ENCODE measurements at regions not wholly inside any gene's neighbourhood (a gene's known extent, or its start where the extent isn't known, plus 50 kb on each side); places are given as distances from the start of the nearest gene placed in this dataset.

- no peak for DNase-seq
Measured at GRCh38 chr21:23496729-23497128, 2110.6 kb downstream of the MRPL39 start.

GRCh38 chr21:23488245-23488644 lies 2119.0 kb downstream of the MRPL39 start:
- peak; percentile 90 for DNase-seq

- DNase-seq: no peak
Measured at GRCh38 chr21:23480591-23481270, 2126.6 kb downstream of the MRPL39 start.

GRCh38 chr21:23478381-23478780 lies 2128.9 kb downstream of the MRPL39 start:
- DNase-seq: no peak

GRCh38 chr21:23475281-23476219 lies 2131.7 kb downstream of the MRPL39 start:
- peak; percentile 18 for DNase-seq

GRCh38 chr21:23471877-23472276 lies 2135.4 kb downstream of the MRPL39 start:
- no peak for DNase-seq

GRCh38 chr21:23463365-23463764 lies 2143.9 kb downstream of the MRPL39 start:
- no peak for DNase-seq

GRCh38 chr21:23455676-23456075 lies 2151.6 kb downstream of the MRPL39 start:
- no peak for DNase-seq

- DNase-seq: no peak
Measured at GRCh38 chr21:23452384-23453083, 2154.7 kb downstream of the MRPL39 start.

- no peak for DNase-seq
Measured at GRCh38 chr21:23445307-23445706, 2162.0 kb downstream of the MRPL39 start.

GRCh38 chr21:23438081-23438480 lies 2169.2 kb downstream of the MRPL39 start:
- DNase-seq: no peak

- DNase-seq: peak; percentile 97
Measured at GRCh38 chr21:23402929-23403520, 2204.3 kb downstream of the MRPL39 start.

GRCh38 chr21:23401278-23401677 lies 2206.0 kb downstream of the MRPL39 start:
- peak; percentile 23 for DNase-seq

GRCh38 chr21:23398726-23399125 lies 2208.6 kb downstream of the MRPL39 start:
- DNase-seq: no peak

GRCh38 chr21:23394458-23394857 lies 2212.8 kb downstream of the MRPL39 start:
- DNase-seq: no peak

- no peak for DNase-seq
Measured at GRCh38 chr21:23384679-23385078, 2222.6 kb downstream of the MRPL39 start.

- no peak for DNase-seq
Measured at GRCh38 chr21:23374155-23374554, 2233.1 kb downstream of the MRPL39 start.

GRCh38 chr21:23356905-23357304 lies 2250.4 kb downstream of the MRPL39 start:
- no peak for DNase-seq

- no peak for DNase-seq
Measured at GRCh38 chr21:23316190-23316589, 2291.1 kb downstream of the MRPL39 start.

- no peak for DNase-seq
Measured at GRCh38 chr21:23308741-23309140, 2298.5 kb downstream of the MRPL39 start.

- no peak for DNase-seq
Measured at GRCh38 chr21:23307065-23307464, 2300.2 kb downstream of the MRPL39 start.

GRCh38 chr21:23292292-23292691 lies 2294.1 kb downstream of the NCAM2 start:
- no peak for DNase-seq

- DNase-seq: no peak
Measured at GRCh38 chr21:23281917-23282316, 2283.7 kb downstream of the NCAM2 start.
